Right lobe of liver (tissue), 6 donors: ENCODE measurements at regions not wholly inside any gene's neighbourhood (a gene's known extent, or its start where the extent isn't known, plus 50 kb on each side); places are given as distances from the start of the nearest gene placed in this dataset.
"Not testable (repeated sequence)": the region's sequence is repeated elsewhere in the genome, so short reads cannot be mapped to it uniquely, and the experiment has no call there.

Experiments
- ATAC-seq, 4 donors: fragments of 200-7000 bp; cut with Tn5 transposase; one replicate each; pipeline ENCODE4 v1.9.1; 2020; ENCODE audit warnings: mild to moderate bottlenecking in 4 of 4, moderate library complexity in 4 of 4
- DNase-seq, 3 donors: peaks; one replicate each; pipeline ENCODE4 v3.0.0-alpha.2; 2020
- H3K27ac ChIP-seq, 3 donors: fragments of 200-600 bp; one replicate each; pipeline ENCODE4 v1.8.0; 2022
- H3K27me3 ChIP-seq, 2 donors: fragments of 200-600 bp; one replicate each; pipeline ENCODE4 v1.8.0; 2022
- H3K36me3 ChIP-seq, 4 donors: fragments of 200-600 bp; sonication (generic) in 1 of 4; one replicate each; pipeline versions ENCODE4 v1.5.1 to v1.8.0; 2017 to 2022; ENCODE audit warnings: control low read depth in 1 of 4
- H3K4me1 ChIP-seq, 4 donors: fragments of 200-600 bp; sonication (generic) in 1 of 4; one replicate each; pipeline versions ENCODE4 v1.5.1 to v1.8.0; 2017 to 2022; ENCODE audit warnings: control low read depth in 1 of 4
- H3K4me3 ChIP-seq, 3 donors: fragments of 200-600 bp; one replicate each; pipeline ENCODE4 v1.8.0; 2022
- H3K9me3 ChIP-seq, 4 donors: fragments of 200-600 bp; sonication (generic) in 1 of 4; one replicate each; pipeline versions ENCODE4 v1.5.1 to v1.8.0; 2017 to 2022; ENCODE audit warnings: control low read depth in 1 of 4
- POLR2A ChIP-seq: fragments of 450-650 bp; IDR thresholded peaks from one replicate; pipeline ENCODE4 v1.6.1; 2017; ENCODE audit warnings: antibody characterized with exemption, mild to moderate bottlenecking
- WGBS: methylation state at CpG from one replicate; pipeline ENCODE4 v1.1.6; 2018; ENCODE audit warnings: low coverage, low lambda C conversion rate; ENCODE audit not compliant: insufficient coverage; ENCODE audit errors: missing lambda C conversion rate; 5-methylcytosine and 5-hydroxymethylcytosine counted together
- intact Hi-C, 2 donors: fragments of 100-400 bp; cut with DNase I; formaldehyde crosslinking; loops; one replicate each; pipeline versions ENCODE4 v1.11.2 to v1.14.1; 2022
- TF ChIP-seq, protein P1 (sequence below), 4 donors: fragments of 200-600 bp in 3 of 4; fragments of 450-650 bp in 1 of 4; IDR thresholded peaks; one replicate each; pipeline versions ENCODE4 v1.5.1 to v1.8.0; 2016 to 2022; ENCODE audit warnings: antibody characterized with exemption in 4 of 4, mild to moderate bottlenecking in 2 of 4
- donor health status: DM: no; HTN: yes; CAD: no.
- donor health status: DM: no; HTN: no; CAD: no.
- donor health status: DM: no; HTN: no; CAD: no.
- donor health status: DM: no; HTN: yes; CAD: no.
- donor health status: DM: no; HTN: yes; CAD: no.

DNA sequence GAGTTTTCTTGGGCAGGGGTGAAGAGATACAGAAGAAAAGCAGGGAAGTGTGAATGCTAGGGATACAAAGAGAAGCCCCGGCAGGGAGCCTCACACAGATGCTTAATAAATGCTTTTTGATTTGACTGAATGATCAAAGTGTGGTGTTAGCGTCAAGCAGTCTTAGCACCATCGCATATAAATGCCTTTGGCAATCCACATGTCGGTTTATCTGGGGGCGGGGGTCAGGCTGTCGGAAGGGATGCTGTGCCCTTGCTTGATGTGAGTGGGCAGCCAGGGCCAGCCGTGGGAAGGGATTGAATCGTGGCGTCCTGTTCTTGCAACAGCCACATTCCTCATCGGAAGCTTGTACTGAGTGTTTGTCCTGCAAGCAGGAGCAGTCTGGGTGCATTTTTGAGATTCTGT is 173.1 kb downstream of the LACC1 start:
- no peak overlapping the region for H3K27ac ChIP-seq
- H3K27me3 ChIP-seq = no peaks in the 10 kb centered on the region
- no peaks in the 10 kb centered on the region for H3K36me3 ChIP-seq
- ATAC-seq (peak in 2 of 4 donors; percentile 26 to 45), DNase-seq (no peak)
- no peaks in the 10 kb centered on the region for H3K9me3 ChIP-seq
- peaks cover 0 to 28% (median 3%) of the 10 kb centered on the region in 4 donors for H3K4me1 ChIP-seq
- no peak overlapping the region for H3K4me3 ChIP-seq
- 24% methylated on average over 10 of the region's 10 CpGs for WGBS
- intact Hi-C loops = no loop called here
- TF ChIP-seq, protein P1, sequence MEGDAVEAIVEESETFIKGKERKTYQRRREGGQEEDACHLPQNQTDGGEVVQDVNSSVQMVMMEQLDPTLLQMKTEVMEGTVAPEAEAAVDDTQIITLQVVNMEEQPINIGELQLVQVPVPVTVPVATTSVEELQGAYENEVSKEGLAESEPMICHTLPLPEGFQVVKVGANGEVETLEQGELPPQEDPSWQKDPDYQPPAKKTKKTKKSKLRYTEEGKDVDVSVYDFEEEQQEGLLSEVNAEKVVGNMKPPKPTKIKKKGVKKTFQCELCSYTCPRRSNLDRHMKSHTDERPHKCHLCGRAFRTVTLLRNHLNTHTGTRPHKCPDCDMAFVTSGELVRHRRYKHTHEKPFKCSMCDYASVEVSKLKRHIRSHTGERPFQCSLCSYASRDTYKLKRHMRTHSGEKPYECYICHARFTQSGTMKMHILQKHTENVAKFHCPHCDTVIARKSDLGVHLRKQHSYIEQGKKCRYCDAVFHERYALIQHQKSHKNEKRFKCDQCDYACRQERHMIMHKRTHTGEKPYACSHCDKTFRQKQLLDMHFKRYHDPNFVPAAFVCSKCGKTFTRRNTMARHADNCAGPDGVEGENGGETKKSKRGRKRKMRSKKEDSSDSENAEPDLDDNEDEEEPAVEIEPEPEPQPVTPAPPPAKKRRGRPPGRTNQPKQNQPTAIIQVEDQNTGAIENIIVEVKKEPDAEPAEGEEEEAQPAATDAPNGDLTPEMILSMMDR (IDR thresholded peaks at IDR 0.05) = no peak
- TF ChIP-seq POLR2A = no peak

DNA sequence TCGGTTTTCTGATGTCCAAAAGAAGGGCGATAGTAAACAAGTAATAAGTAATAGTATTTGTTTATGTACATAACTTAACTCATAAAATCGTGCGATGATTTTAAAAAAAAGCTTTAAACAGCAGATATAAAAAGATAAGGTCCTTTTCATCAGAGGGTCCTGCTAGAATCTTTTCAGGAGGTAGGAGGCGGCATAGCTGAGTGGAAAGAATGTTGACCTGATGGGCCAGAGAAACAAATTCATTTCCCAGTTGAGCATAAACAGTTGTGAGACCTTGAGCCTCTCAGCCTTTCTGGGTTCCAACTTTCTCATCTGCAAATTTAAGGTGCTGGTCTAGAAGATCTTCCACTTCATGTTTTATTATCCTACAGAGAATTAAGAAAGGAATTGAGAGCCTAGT is 173.5 kb downstream of the LACC1 start:
- H3K9me3 ChIP-seq = no peaks in the 10 kb centered on the region
- no peak for DNase-seq
- no peak for TF ChIP-seq POLR2A
- TF ChIP-seq, protein P1 (IDR thresholded peaks at IDR 0.05) = no peak
- no peak overlapping the region for H3K27ac ChIP-seq
- peaks cover 0 to 28% (median 3%) of the 10 kb centered on the region in 4 donors for H3K4me1 ChIP-seq
- 50% methylated on average over 5 of the region's 5 CpGs for WGBS
- intact Hi-C loops = no loop called here
- no peaks in the 10 kb centered on the region for H3K27me3 ChIP-seq
- no peak overlapping the region for H3K4me3 ChIP-seq
- no peaks in the 10 kb centered on the region for H3K36me3 ChIP-seq
- no peak for ATAC-seq

DNA sequence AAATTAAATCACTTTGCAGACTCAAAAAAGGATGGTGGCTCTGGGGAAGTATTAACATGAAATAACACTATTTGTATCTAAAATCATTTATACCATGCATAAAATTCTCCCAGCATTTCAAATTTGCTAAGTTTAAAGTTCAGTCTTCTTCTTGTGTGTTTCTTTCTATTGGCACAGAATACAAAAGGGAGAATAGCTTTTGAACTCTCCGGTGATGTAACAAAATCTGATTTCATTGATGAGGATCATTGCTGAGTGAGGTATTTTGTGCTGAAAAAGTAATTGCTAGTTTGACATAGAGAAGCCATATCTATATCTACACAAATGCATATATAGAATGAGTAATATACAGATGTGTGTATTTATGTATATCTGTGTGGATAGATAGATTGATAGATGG is 174.8 kb downstream of the LACC1 start:
- no peaks in the 10 kb centered on the region for H3K27me3 ChIP-seq
- H3K4me1 ChIP-seq = peaks cover 0 to 28% (median 3%) of the 10 kb centered on the region in 4 donors
- WGBS = 31% methylated on average over 1 of the region's 1 CpG
- DNase-seq = no peak
- no peaks in the 10 kb centered on the region for H3K36me3 ChIP-seq
- intact Hi-C loops = no loop called here
- no peak for TF ChIP-seq POLR2A
- TF ChIP-seq, protein P1 (IDR thresholded peaks at IDR 0.05) = no peak
- H3K27ac ChIP-seq = no peak overlapping the region
- no peak overlapping the region for H3K4me3 ChIP-seq
- no peaks in the 10 kb centered on the region for H3K9me3 ChIP-seq
- peak; percentile 56 to 72 (median 66) for ATAC-seq

DNA sequence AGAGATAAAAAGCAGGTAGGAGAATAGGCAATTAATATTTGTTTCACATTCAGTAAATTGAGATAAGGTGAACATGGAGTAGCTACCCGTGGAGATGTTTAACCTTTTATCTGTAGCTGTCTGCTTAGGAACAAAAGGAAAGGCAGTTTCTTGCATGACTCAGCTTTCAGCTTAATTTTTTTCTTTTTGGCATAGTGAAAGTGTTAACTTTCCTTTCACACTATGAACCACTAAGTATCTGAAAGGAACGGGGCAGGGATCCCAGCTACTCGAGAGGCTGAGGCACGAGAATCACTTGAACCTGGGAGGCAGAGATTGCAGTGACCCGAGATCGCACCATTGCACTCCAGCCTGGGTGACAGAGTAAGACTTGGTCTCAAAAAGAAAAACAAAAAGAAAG is 176.0 kb downstream of the LACC1 start:
- peaks cover 0 to 28% (median 3%) of the 10 kb centered on the region in 4 donors for H3K4me1 ChIP-seq
- H3K27me3 ChIP-seq, H3K36me3 ChIP-seq, H3K27ac ChIP-seq, H3K4me3 ChIP-seq, H3K9me3 ChIP-seq, intact Hi-C loops, DNase-seq: not testable (repeated sequence)
- WGBS = 34% methylated on average over 6 of the region's 6 CpGs
- ATAC-seq = peak in 1 of 4 donors; percentile 13

DNA sequence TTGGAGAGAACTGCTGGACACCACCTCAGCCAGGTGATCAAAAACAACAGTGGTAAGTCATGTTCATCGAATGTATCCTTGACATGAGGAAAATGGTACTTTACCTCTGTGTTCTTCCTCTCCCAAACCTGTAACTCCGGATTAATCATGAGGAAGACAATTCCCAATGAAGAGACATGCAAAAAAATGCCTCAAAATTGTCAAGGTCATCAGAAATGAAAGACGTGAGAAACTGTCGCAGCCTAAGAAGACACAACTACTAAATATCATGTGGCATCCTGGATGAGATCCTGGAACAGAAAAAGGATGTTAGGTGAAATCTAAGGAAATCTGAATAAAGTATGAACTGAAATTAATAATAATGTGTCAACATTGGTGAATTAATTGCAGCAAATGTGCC is 178.4 kb downstream of the LACC1 start:
- DNase-seq = no peak
- Histone ChIP-seq H3K36me3 (no peaks in the 10 kb centered on the region), H3K27ac (no peak overlapping the region), H3K4me1 (peaks cover 0 to 18% (median 0%) of the 10 kb centered on the region in 4 donors), H3K4me3 (no peak overlapping the region), H3K9me3 (no peaks in the 10 kb centered on the region), H3K27me3 (no peaks in the 10 kb centered on the region)
- no peak for ATAC-seq
- intact Hi-C loops = no loop called here
- WGBS = 62% methylated on average over 4 of the region's 4 CpGs
- no peak for TF ChIP-seq POLR2A
- TF ChIP-seq, protein P1 (IDR thresholded peaks at IDR 0.05) = no peak
